Loucy (cell line): ENCODE measurements at regions not wholly inside any gene's neighbourhood (a gene's known extent, or its start where the extent isn't known, plus 50 kb on each side); places are given as distances from the start of the nearest gene placed in this dataset.

ENCODE experiments used
- H2AFZ ChIP-seq: fragments of 200-600 bp; sonication (generic); 2 replicates; pipeline ENCODE4 v1.6.0; 2016; ENCODE audit warnings: antibody characterized with exemption, mild to moderate bottlenecking, low read length, moderate library complexity
- H3F3A ChIP-seq: fragments of 200-600 bp; 2 replicates; pipeline ENCODE4 v1.6.0; 2016; ENCODE audit warnings: antibody characterized with exemption, low read depth, mild to moderate bottlenecking
- H3K27me3 ChIP-seq: fragments of 200-600 bp; sonication (generic); 2 replicates; pipeline ENCODE4 v1.6.1; 2014; ENCODE audit warnings: low read length, mild to moderate bottlenecking; ENCODE audit not compliant: insufficient read depth, poor library complexity, severe bottlenecking
- H3K36me3 ChIP-seq: fragments of 200-600 bp; sonication (generic); 2 replicates; pipeline ENCODE4 v1.6.1; 2016; ENCODE audit warnings: low read length; ENCODE audit not compliant: insufficient read depth
- H3K4me1 ChIP-seq: fragments of 200-600 bp; sonication (generic); 2 replicates; pipeline ENCODE4 v1.5.1; 2014; ENCODE audit warnings: low read length, mild to moderate bottlenecking; ENCODE audit not compliant: insufficient read depth, poor library complexity, severe bottlenecking
- H3K4me2 ChIP-seq: fragments of 200-600 bp; sonication (generic); 2 replicates; pipeline ENCODE4 v1.6.0; 2014; ENCODE audit warnings: antibody characterized with exemption, low read length, low read depth, mild to moderate bottlenecking; ENCODE audit not compliant: poor library complexity, severe bottlenecking
- H3K4me3 ChIP-seq: fragments of 200-600 bp; sonication (generic); 2 replicates; pipeline ENCODE4 v1.5.1; 2014; ENCODE audit warnings: low read length, mild to moderate bottlenecking, mixed read lengths; ENCODE audit not compliant: poor library complexity, severe bottlenecking
- H3K79me2 ChIP-seq: fragments of 200-600 bp; sonication (generic); 2 replicates; pipeline ENCODE4 v1.6.1; 2014; ENCODE audit warnings: low read length; ENCODE audit not compliant: insufficient read depth
- H3K9ac ChIP-seq: fragments of 200-600 bp; sonication (generic); 2 replicates; pipeline ENCODE4 v1.6.0; 2014; ENCODE audit warnings: mild to moderate bottlenecking, low read depth, low read length, moderate library complexity; ENCODE audit not compliant: poor library complexity, severe bottlenecking
- H3K9me2 ChIP-seq: fragments of 200-600 bp; sonication (generic); replicated peaks from 2 replicates; pipeline ENCODE4 v1.6.1; 2016; ENCODE audit warnings: low read depth, low read length, mixed read lengths
- H3K9me3 ChIP-seq: fragments of 200-600 bp; sonication (generic); 2 replicates; pipeline ENCODE4 v1.6.1; 2014; ENCODE audit warnings: mild to moderate bottlenecking, antibody characterized with exemption, low read length, low read depth; ENCODE audit not compliant: insufficient read depth
- H4K20me1 ChIP-seq: fragments of 200-600 bp; sonication (generic); 2 replicates; pipeline ENCODE4 v1.6.0; 2014; ENCODE audit warnings: antibody characterized with exemption, low read length, mild to moderate bottlenecking; ENCODE audit not compliant: insufficient read depth, poor library complexity, severe bottlenecking
- CTCF ChIP-seq: fragments of 200-600 bp; sonication (generic); conservative IDR thresholded peaks from 2 replicates; pipeline ENCODE4 v1.5.1; 2014; ENCODE audit warnings: mild to moderate bottlenecking, antibody characterized with exemption, low read length
- EZH2phosphoT487 ChIP-seq: fragments of 200-600 bp; IDR thresholded peaks from 2 replicates; pipeline ENCODE4 v1.6.1; 2018; ENCODE audit warnings: antibody characterized with exemption, mild to moderate bottlenecking, moderate library complexity, borderline replicate concordance

GRCh38 chr18:43710135-43710534, 432.8 kb upstream of the SYT4 start:
- Histone ChIP-seq H3K9me3 (no peaks in the 10 kb centered on the region), H3K9ac (no peak overlapping the region), H3F3A (no peaks in the 10 kb centered on the region), H3K4me2 (no peak overlapping the region), H3K4me1 (no peaks in the 10 kb centered on the region), H3K27me3 (no peaks in the 10 kb centered on the region), H3K79me2 (no peaks in the 10 kb centered on the region), H4K20me1 (no peaks in the 10 kb centered on the region), H3K4me3 (no peak overlapping the region), H3K36me3 (no peaks in the 10 kb centered on the region), H2AFZ (no peak overlapping the region), H3K9me2 (no peaks in the 10 kb centered on the region)
- TF ChIP-seq CTCF (no peak), EZH2phosphoT487 (no peak)

GRCh38 chr18:43714343-43715010, 437.2 kb upstream of the SYT4 start:
- Histone ChIP-seq H3K36me3 (no peaks in the 10 kb centered on the region), H4K20me1 (no peaks in the 10 kb centered on the region)

GRCh38 chr18:43719267-43719795, 442.0 kb upstream of the SYT4 start:
- Histone ChIP-seq H3F3A (no peaks in the 10 kb centered on the region), H4K20me1 (no peaks in the 10 kb centered on the region), H3K36me3 (no peaks in the 10 kb centered on the region), H2AFZ (no peak overlapping the region), H3K9me3 (no peaks in the 10 kb centered on the region), H3K27me3 (no peaks in the 10 kb centered on the region), H3K4me3 (no peak overlapping the region), H3K9me2 (no peaks in the 10 kb centered on the region), H3K9ac (no peak overlapping the region), H3K4me2 (no peak overlapping the region), H3K79me2 (no peaks in the 10 kb centered on the region), H3K4me1 (no peaks in the 10 kb centered on the region)
- TF ChIP-seq CTCF (no peak), EZH2phosphoT487 (no peak)

More at GRCh38 chr18:43714343-43715010, 437.2 kb upstream of the SYT4 start:
- H3K27me3 ChIP-seq: no peaks in the 10 kb centered on the region
- H3K4me2 ChIP-seq: no peak overlapping the region
- H3K9me2 ChIP-seq: no peaks in the 10 kb centered on the region
- H3K4me1 ChIP-seq: no peaks in the 10 kb centered on the region
- H2AFZ ChIP-seq: no peak overlapping the region
- H3K4me3 ChIP-seq: no peak overlapping the region
- H3K79me2 ChIP-seq: no peaks in the 10 kb centered on the region
- no peaks in the 10 kb centered on the region for H3F3A ChIP-seq
- no peaks in the 10 kb centered on the region for H3K9me3 ChIP-seq
- no peak overlapping the region for H3K9ac ChIP-seq
- TF ChIP-seq CTCF (no peak), EZH2phosphoT487 (no peak)
